COR-L47 (cell line): ENCODE measurements at regions not wholly inside any gene's neighbourhood (a gene's known extent, or its start where the extent isn't known, plus 50 kb on each side); places are given as distances from the start of the nearest gene placed in this dataset.
A peak's percentile ranks its signal among the peaks of the same experiment; 100 is the strongest.
"Not testable (repeated sequence)": the region's sequence is repeated elsewhere in the genome, so short reads cannot be mapped to it uniquely, and the experiment has no call there.

ENCODE experiments used
- DNase-seq: peaks from one replicate; lab custom pipeline; 2025; lab: John Stamatoyannopoulos, UW

DNA sequence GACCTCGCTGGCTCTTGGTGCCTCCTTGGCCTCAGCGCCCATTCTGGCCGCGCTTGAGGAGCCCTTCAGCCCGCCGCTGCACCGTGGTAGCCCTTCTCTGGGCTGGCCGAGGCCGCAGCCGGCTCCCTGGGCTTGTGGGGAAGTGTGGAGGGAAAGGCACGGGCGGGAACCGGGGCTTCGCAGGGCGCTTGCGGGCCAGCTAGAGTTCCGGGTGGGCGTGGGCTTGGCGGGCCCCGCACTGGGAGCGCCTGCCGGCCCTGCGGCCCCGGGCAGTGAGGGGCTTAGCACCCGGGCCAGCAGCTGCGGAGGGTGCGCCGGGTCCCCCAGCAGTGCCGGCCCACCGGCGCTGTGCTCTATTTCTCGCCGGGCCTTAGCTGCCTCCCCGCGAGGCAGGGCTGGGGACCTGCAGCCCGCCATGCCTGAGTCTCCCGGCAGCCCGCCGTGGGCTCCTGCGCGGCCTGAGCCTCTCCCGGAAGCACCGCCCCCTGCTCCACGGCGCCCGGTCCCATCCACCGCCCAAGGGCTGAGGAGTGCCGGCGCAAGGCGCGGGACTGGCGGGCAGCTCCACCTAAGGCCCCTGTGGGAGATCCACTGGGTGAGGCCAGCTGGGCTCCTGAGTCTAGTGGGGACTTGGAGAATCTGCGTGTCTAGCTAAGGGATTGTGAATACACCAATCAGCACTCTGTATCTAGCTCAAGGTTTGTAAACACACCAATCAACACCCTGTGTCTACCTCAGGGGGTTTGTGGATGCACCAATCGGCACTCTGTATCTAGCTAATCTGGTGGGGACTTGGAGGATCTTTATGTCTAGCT lies 141.1 kb downstream of the SLCO4C1 start:
- DNase-seq = not testable (repeated sequence)

DNA sequence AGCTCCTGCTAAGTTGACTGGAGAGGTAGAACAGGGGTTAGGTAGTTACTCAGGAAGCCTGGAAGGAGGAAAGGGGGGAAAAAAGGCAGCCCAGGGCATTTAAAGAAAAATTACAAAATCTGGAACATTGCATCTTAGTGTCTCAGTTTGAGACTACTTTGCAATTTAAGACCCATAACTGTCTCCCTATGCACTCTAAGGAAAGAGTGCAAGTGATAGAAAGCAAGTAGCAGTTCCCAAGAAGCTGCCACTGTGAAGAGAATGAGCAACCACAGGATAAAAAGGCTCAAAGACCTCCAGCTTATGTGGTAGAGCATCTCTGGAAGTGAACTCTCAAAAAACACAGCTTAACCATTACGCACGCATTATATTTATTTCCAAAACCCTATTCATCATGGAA lies 141.8 kb downstream of the SLCO4C1 start:
- DNase-seq = no peak

DNA sequence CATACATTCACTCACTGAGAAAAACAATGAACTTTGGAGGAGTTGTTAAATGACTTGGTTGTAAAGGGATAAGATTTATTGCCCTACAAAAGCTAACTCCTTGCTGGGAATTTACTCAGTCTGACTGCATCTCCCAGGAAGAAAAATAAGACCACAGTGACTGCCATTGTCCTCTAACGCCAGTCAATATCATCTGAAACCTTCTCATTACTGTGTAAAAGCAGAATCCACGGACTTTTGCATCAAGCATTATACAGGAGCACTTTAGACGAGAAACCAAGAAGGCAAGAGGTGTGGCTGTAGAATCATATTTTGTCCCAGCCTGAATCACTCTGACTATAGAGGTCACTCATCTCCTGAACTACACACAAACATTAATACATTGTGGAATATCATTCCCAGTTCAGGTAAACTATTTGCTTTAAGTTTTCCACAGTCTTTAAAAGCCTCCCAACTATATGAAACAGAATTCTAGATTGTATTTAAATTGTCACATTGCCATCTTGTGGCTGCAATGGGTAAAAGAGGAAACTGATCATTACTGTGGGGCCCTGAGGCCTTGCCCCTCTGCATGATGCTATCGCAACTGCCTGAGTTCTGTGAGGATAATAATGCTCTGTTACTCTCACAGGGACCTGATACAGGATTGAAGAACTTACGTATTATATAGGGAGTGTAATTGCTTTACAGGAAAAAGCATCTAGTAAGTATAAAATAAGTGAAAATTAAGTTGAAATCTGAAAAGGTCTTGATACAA lies 142.9 kb downstream of the SLCO4C1 start:
- DNase-seq = peak; percentile 8

DNA sequence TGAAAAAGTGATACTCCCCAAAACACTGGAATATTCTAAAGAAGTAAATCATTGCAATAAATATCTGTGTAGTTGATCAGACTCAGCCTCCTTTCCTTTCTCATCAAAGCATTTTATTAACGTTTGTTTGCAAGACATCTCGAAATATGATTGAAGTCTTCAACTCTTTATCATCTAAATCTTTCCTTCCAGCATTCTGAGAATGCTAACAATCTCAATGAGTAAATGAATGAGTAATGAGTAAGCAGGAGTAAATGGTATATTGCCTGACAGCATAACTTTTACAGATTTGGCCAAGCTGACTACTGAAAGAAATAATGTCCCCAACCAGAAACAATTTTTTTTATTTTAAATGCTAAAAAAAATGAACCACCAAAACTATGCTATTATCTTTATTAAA lies 157.1 kb downstream of the SLCO4C1 start:
- no peak for DNase-seq

DNA sequence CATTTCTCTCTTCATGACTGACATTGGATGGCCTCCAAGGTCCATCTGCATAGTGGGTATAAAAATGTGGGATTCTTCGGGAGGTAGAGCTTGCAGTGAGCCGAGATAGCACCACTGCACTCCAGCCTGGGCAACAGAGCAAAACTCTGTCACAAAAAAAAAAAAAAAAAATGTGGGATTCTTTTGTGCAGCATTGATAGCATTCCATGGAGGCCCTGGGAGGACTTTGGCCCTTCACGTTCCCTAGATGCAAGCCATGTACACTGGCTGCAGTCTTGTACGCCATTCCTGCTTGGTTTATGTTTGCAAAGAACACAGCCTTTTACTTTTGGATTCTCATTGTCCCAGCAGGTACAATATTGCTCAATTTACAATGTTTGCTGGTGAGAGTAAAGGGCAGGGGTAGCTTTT lies 157.8 kb downstream of the SLCO4C1 start:
- DNase-seq = no peak

DNA sequence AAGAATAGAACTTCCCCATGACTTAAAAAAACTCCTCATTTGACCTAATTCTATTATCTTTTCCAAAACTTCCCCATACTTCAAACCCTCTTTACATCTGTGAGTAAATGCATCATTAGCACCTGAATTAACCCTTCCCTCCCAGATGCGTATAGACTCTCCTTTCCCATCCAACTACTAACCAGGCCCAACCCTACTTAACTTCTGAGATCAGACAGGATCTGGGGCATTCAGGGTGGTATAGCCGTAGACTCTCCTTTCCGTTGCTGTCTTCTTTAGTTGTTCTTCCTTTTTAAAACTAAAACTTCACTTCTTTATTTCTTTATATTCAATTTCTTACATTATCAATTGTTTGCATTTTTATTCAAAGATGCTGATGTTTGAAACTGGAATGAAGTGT lies 165.2 kb downstream of the SLCO4C1 start:
- no peak for DNase-seq

DNA sequence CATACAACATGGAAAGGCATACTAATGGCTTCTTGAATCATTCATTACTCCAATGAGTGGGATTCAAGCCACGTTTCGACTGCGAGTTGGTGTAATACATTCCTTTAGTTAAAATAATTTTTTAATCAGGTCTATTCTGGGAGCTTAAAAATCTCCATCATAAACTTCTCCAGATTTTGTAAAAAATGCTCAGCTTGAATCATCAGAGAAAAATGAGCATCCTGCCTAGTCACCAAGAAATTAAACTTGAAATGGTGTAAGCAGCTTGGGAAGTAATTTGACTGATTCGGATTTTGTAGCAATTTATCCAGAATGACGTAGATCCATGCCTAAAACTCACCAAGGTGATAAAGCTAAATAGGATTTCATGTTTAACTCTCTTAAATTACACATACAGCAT lies 165.7 kb downstream of the SLCO4C1 start:
- DNase-seq = no peak

DNA sequence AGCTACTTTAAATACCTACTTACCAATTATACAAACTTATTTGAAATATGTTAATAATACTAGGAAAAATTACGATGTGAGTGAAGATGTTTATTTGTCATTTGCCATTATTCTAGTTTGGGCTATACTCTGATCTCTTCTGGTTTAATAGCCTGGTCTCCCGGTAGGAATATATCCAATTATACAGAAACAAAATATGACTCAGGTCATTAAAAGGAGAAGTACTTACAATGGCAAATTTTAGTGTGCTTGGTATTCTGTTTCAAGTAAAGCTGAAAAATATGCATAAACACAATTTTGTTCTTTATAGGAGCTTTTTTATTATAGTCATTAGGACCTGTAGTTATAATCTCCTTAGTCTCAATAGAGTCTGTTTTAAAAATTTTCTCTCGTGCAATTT lies 176.8 kb downstream of the SLCO4C1 start:
- DNase-seq = no peak

DNA sequence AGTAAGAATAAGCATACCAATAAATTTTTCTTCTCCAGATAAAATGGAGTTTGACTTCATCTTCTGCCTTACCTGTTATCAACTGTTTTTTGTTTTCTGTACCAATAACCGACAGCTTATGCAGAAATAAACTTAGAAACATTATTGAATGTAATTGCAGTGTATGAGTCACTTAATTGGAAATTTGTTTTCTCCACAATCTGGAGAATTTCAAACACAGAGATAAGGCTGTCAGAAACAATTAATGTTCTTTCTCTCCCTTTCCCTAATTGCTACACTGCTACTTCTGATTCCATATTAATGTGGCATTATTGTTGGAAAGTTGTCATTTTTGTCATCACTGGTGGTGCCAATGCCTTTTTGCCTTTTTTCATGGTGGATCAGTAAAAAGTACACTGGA lies 180.3 kb downstream of the SLCO4C1 start:
- DNase-seq = no peak

DNA sequence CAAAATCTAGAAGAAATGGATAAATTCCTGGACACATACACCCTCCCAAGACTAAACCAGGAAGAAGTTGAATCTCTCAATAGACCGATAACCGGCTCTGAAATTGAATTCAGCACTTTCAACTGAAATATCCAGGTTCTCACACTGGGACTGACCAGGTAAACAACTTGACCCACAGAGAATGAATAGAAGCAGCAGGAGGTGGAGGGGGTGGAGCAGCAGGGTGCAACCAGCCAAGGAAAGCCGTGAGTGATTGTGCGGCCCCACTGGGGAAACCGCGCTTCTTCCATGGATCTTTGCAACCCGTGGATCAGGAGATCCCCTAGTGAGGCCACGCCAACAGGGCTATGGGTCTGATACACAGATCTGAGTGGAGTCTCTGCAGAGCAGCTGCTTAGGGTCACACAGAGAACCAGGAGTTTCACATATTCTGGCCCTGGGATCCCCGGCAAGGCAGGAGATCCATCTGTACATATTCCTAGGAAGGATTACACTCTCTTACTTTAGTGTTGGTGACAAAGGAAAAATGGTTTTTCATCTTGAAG lies 181.5 kb downstream of the SLCO4C1 start:
- no peak for DNase-seq

DNA sequence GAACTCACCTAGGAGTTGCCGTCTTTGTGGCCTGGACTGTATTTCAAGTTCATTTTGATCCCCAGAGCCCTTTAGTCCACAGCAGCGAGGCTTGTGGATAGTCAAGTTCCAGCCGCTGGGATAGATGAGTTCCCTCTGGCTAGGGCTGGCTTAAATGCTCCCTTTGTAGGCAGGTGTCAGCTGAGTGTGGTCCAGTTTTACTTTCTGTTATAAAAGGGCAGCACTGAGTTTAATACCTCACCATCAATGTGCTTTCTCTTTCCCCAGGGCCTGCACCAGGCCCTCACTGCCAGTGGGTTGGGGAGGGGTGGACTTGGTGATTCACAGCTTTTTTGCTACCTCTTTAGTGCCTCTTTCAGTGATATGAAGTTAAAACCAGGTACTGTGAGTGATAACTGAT lies 188.2 kb downstream of the SLCO4C1 start:
- no peak for DNase-seq

DNA sequence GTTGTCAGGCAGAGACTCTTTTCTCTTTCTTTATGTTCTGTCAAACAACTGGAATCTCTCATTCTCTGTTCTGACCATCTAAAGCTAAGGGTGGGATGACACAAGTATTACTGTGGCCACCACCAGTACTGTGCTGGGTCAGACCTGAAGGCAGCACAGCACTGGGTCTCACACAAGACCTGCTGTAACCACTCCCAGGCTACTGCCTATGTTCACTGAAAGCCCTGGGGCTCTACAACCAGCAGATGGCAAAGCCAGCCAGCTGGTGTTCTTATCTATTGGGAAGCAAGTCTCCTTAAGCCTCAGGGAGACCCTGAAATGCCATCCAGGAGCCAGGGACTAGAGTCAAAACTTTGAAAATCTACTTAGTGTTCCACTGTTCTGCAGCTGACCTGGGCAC lies 189.5 kb downstream of the SLCO4C1 start:
- DNase-seq = no peak

DNA sequence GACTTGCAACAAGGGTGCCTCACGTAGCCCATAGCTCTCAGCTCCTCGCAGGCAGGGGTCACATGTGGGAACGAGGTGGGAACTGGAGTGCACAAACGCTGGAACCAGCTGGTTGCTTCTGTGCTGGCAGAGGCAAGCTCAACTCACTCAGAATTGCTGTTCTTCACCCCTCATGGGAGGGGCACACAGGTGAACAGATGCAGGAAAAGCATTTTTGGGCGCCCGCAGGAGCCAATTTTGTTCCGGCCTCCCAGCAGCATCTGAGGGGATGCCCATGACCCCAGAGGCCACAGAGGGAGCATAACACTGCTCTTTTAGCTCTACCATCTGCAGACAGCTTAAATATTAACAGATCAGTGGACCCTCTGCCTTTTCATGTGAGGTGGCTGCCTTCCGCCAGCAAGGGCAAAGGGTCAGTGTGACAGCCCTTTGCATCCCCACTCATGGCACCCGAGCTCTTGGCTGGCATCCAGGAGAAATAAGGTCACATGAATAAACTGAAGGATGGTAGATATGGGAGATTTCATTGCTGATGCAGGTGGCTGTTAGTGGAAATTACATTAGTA lies 196.2 kb downstream of the SLCO4C1 start:
- DNase-seq = no peak

DNA sequence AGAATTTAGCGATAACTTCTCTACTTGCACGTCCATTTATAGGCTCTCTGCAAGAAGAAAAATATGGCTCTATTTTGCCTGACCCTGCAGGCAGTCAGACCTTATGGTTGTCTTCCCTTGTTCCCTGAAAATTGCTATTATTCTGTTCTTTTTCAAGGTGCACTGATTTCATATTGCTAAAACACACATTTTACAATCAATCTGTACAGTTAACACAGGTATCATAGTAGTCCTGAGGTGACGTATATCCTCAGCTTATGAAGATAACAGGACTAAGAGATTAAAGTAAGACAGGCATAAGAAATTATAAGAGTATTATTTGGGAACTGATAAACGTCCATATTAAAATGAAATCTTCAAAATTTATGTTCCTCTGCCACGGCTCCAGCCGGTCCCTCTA lies 197.0 kb downstream of the SLCO4C1 start:
- DNase-seq = not testable (repeated sequence)

DNA sequence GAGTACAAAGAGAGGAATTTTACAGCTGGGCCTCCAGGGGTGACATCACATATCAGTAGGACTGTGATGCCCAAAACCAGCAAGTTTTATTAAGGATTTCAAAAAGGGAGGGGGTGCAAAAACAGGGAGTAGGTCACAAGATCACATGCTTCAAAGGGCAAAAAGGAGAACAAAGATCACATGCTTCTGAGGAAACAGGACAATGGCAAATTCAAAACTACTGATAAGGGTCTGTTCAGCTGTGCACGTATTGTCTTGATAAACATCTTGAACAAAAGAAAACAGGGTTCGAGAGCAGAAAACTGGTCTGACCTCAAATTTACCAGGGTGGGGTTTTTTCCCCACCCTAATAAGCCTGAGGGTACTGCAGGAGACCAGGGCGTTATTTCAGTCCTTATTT lies 197.5 kb downstream of the SLCO4C1 start:
- not testable (repeated sequence) for DNase-seq

DNA sequence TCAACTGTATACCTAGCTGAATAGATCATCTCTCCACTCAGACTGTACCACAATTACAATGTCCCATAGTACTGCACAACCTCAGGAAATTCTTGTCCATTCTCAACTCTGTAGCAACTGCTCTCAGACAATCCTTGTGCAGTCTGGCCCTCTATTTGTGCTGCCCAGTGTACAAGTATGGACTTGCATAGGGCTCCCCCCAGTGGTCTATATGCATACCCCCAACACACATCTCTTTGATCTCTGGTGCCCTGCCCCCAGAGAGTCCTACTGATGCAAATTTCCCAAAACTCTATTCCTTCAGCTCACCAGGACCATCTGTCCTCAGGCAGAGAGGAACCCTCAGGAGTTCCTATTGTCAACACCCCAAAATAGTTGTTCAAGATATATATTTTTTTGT lies 205.3 kb downstream of the SLCO4C1 start:
- DNase-seq = peak; percentile 80

DNA sequence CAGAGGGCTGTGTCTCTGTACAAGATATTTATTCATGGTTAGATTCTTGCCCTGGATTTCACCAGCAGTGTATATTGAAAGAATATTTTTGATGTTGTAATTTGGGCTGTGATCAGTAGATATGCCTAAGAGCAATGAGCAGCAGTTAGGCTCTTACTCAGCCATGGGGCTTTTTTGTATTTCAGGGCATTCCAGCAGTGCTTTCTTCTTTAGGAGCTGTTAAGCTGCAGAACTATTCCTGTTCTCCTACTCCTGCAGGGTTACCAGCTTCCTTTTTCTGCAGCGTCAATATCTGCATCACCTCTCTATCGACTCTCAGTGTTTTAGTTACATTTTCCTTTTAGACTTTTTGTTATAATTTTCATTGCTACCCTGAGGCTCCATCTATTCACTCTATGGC lies 206.2 kb downstream of the SLCO4C1 start:
- DNase-seq = no peak

DNA sequence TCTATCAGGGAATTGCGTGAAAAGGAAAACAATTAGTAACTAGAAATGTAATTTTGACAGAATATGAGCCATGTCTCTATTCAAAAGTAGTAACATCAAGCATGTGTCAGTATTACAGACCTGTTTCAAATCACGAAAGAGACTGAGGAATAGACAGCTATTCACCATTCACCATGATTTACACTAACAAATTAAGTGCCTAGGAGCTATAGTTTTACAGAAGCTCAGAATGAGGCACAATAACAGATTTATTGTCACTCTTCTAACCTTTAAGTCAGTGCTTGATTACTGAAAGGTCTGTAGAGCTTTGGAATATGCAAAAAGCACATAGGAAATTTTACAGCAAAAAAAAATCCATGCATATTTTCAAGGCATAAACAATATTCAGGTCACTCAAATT lies 208.2 kb downstream of the SLCO4C1 start:
- DNase-seq = no peak

DNA sequence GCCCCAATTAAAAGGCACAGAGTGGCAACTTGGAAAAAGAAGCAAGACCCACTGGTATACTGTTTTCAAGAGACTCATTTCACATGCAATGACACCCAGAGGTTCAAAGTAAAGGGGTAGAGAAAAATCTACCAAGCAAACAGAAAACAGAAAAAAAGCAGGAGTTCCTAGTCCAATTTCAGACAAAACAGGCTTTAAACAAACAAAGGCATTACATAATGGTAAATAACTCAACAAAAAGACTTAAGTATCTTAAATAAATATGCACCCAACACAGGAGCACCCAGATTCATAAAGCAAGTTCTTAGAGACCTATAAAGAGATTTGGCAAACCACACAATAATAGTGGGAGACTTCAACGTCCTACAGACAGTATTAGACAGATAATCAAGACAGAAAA lies 215.8 kb downstream of the SLCO4C1 start:
- no peak for DNase-seq

DNA sequence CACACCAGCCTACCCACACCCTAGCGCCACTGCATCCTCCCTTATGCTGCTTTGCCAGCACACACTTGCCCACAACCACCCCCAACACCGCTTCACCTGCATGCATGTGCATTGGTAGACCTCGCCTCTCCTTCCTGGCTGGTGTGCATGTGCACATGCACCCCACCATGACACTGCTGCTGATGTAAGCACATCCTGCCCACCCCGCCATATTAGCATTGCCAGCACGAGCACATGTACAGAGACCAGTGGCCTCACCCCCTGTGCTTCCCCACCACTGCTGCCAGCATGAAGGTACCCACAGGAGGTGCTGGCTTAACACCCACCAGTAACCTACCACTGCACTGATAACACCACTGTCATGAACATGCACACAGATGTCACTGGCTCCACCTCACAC lies 218.2 kb downstream of the SLCO4C1 start:
- no peak for DNase-seq

DNA sequence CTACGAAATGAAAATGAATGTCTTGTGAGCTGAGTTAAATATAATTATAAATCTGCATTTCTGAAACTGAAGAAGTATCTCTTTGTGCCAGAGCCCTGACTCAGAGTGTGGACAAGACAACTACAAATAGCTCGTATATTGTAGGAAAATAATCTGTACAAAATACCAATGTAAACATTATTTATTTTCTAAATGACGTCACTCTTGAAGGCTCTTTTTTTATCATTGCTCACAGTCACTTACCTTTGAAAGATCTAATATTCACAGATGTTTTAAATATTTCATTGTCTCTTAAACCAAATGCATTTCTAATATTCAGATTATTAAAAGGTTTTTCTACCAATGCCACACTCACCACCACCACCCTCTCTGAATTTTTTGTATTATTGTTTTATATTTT lies 226.1 kb downstream of the SLCO4C1 start:
- DNase-seq = no peak

DNA sequence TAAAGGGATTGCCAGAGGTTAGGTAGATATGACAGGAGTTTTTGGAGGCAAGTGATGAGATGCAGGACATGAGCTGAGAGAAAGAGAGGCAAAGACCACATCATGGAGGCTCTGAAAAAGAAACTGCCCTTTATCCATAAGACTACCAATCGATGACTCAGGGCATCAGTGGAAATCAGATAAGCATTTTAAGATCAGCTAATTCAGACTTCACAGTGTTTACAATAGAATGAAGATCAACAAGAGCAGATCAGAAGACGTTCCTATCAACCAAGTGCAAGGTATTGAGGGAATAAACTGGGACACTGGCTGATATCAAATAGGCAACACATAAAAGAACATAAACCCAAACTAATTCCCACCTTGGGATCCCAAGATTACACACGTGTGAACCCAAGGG lies 227.2 kb downstream of the SLCO4C1 start:
- DNase-seq = no peak

DNA sequence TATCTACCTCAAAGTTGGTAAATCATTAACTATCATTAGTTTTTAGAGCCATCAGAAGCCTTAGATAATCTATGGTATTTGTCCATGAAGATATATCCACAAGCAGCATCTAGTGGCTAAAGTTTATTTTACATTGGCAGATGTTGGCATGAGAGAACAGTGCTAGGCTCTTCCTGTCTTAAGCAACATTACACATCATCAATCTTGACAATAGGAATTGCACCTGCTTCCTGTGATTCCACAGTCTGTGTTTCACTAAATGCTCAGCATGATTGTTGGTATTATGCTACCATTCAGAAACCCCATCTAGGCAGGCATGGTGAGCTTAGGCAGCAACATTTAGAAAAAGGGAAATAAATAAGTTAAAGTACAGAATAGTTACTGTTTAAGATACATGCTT lies 246.6 kb downstream of the SLCO4C1 start:
- DNase-seq = peak; percentile 89
